ENCODE measurements at regions not wholly inside any gene's neighbourhood (a gene's known extent, or its start where the extent isn't known, plus 50 kb on each side); places are given as distances from the start of the nearest gene placed in this dataset.

DNA sequence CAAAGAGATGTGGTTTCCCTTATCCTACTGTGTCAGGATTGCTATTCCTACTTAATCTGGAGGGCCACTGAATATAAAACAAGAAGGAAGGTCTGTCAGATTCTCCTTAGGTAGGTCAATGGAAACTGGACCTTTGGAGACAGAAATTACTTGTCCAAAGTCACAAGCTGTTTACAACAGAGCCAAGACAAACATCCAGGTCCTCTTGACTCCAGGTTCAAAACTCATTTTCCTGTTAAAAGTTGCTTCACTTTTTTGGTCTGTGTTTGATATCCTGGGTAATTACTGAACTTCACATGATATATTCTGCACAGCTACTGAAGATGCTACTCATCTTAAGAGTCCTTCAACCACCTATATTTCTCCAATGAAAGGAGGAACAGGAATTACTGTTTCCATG, 81.2 kb upstream of the ARHGAP32 start:
- no peak for DNase-seq (ENCODE audit: low read depth in 2 of 2)
- peaks cover 2% of the 10 kb centered on the region for H3K4me1 ChIP-seq (ENCODE audit: control insufficient read depth, extremely low read depth, insufficient read depth, low read length)
- H2AFZ ChIP-seq (ENCODE audit: low read length): no peak overlapping the region
- peaks cover 3% of the 10 kb centered on the region for H3K79me2 ChIP-seq (ENCODE audit: control insufficient read depth, insufficient read depth, low read length)
- H4K20me1 ChIP-seq (ENCODE audit: control insufficient read depth, extremely low read depth, insufficient read depth, low read length): no peaks in the 10 kb centered on the region
- H3K27ac ChIP-seq (ENCODE audit: insufficient read depth, low read length): no peak overlapping the region
- no peaks in the 10 kb centered on the region for H3K9me3 ChIP-seq (ENCODE audit: control insufficient read depth, insufficient read depth, low read depth, low read length)
- H3K4me3 ChIP-seq (replicated peaks in 1 of 4; ENCODE audit: control extremely low read depth in 1 of 4, insufficient read depth in 1 of 4, low read depth in 3 of 4, low read length in 4 of 4): no peak overlapping the region
- no peaks in the 10 kb centered on the region for H3K36me3 ChIP-seq (ENCODE audit: control insufficient read depth, insufficient read depth, low read length)
- no peak overlapping the region for H3K4me2 ChIP-seq (ENCODE audit: extremely low read depth, insufficient read depth, low read length)
- H3K9ac ChIP-seq (ENCODE audit: insufficient read depth, low read length): no peak overlapping the region
- TF ChIP-seq, protein P1, sequence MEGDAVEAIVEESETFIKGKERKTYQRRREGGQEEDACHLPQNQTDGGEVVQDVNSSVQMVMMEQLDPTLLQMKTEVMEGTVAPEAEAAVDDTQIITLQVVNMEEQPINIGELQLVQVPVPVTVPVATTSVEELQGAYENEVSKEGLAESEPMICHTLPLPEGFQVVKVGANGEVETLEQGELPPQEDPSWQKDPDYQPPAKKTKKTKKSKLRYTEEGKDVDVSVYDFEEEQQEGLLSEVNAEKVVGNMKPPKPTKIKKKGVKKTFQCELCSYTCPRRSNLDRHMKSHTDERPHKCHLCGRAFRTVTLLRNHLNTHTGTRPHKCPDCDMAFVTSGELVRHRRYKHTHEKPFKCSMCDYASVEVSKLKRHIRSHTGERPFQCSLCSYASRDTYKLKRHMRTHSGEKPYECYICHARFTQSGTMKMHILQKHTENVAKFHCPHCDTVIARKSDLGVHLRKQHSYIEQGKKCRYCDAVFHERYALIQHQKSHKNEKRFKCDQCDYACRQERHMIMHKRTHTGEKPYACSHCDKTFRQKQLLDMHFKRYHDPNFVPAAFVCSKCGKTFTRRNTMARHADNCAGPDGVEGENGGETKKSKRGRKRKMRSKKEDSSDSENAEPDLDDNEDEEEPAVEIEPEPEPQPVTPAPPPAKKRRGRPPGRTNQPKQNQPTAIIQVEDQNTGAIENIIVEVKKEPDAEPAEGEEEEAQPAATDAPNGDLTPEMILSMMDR (conservative IDR thresholded peaks at IDR 0.05 in 1 of 2, IDR thresholded peaks at IDR 0.05 in 1 of 2; ENCODE audit: low read depth in 1 of 2, low read length in 2 of 2): no peak
- no peak for TF ChIP-seq EZH2 (IDR thresholded peaks at IDR 0.05; ENCODE audit: low read length, missing control alignments)
- no peaks in the 10 kb centered on the region for H3K27me3 ChIP-seq (ENCODE audit: control insufficient read depth, insufficient read depth, low read length)

GRCh38 chr11:129271030-129271429, 78.9 kb upstream of the ARHGAP32 start:
- Histone ChIP-seq H3K36me3 (ENCODE audit: control insufficient read depth, insufficient read depth, low read length) (no peaks in the 10 kb centered on the region), H3K9ac (ENCODE audit: insufficient read depth, low read length) (no peak overlapping the region), H3K27ac (ENCODE audit: insufficient read depth, low read length) (no peak overlapping the region), H3K4me3 (replicated peaks in 1 of 4; ENCODE audit: control extremely low read depth in 1 of 4, insufficient read depth in 1 of 4, low read depth in 3 of 4, low read length in 4 of 4) (no peak overlapping the region), H2AFZ (ENCODE audit: low read length) (no peak overlapping the region), H3K4me1 (ENCODE audit: control insufficient read depth, extremely low read depth, insufficient read depth, low read length) (no peaks in the 10 kb centered on the region), H3K9me3 (ENCODE audit: control insufficient read depth, insufficient read depth, low read depth, low read length) (no peaks in the 10 kb centered on the region), H4K20me1 (ENCODE audit: control insufficient read depth, extremely low read depth, insufficient read depth, low read length) (no peaks in the 10 kb centered on the region), H3K27me3 (ENCODE audit: control insufficient read depth, insufficient read depth, low read length) (no peaks in the 10 kb centered on the region), H3K79me2 (ENCODE audit: control insufficient read depth, insufficient read depth, low read length) (no peaks in the 10 kb centered on the region), H3K4me2 (ENCODE audit: extremely low read depth, insufficient read depth, low read length) (no peak overlapping the region)
- TF ChIP-seq, protein P1 (conservative IDR thresholded peaks at IDR 0.05 in 1 of 2, IDR thresholded peaks at IDR 0.05 in 1 of 2; ENCODE audit: low read depth in 1 of 2, low read length in 2 of 2): no peak
- no peak for TF ChIP-seq EZH2 (IDR thresholded peaks at IDR 0.05; ENCODE audit: low read length, missing control alignments)
- no peak for DNase-seq (ENCODE audit: low read depth in 2 of 2)

DNA sequence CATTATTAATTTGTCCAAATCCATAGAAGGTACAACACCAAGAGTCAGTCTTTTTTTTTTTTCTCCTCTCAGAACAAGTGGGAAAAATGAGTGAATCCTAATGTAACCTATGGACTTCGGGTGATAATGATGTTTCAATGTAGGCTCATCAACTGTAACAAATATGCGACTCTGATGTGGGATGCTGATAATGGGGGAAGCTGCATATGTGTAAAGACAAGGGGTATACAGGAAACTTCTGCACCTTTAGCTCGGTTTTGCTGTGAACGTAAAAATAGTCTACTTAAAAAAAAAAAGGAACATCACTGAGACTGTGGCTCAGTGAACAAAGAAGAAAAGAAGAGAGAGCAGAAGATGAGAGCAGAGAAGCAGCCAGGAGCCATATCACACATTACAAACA, 78.3 kb upstream of the ARHGAP32 start:
- Histone ChIP-seq H3K79me2 (ENCODE audit: control insufficient read depth, insufficient read depth, low read length) (no peaks in the 10 kb centered on the region), H3K36me3 (ENCODE audit: control insufficient read depth, insufficient read depth, low read length) (no peaks in the 10 kb centered on the region), H3K27me3 (ENCODE audit: control insufficient read depth, insufficient read depth, low read length) (no peaks in the 10 kb centered on the region), H3K27ac (ENCODE audit: insufficient read depth, low read length) (no peak overlapping the region), H3K4me2 (ENCODE audit: extremely low read depth, insufficient read depth, low read length) (no peak overlapping the region), H3K9ac (ENCODE audit: insufficient read depth, low read length) (no peak overlapping the region), H3K9me3 (ENCODE audit: control insufficient read depth, insufficient read depth, low read depth, low read length) (no peaks in the 10 kb centered on the region), H3K4me1 (ENCODE audit: control insufficient read depth, extremely low read depth, insufficient read depth, low read length) (no peaks in the 10 kb centered on the region), H4K20me1 (ENCODE audit: control insufficient read depth, extremely low read depth, insufficient read depth, low read length) (no peaks in the 10 kb centered on the region), H3K4me3 (replicated peaks in 1 of 4; ENCODE audit: control extremely low read depth in 1 of 4, insufficient read depth in 1 of 4, low read depth in 3 of 4, low read length in 4 of 4) (no peak overlapping the region), H2AFZ (ENCODE audit: low read length) (no peak overlapping the region)
- TF ChIP-seq, protein P1 (conservative IDR thresholded peaks at IDR 0.05 in 1 of 2, IDR thresholded peaks at IDR 0.05 in 1 of 2; ENCODE audit: low read depth in 1 of 2, low read length in 2 of 2): no peak
- TF ChIP-seq EZH2 (IDR thresholded peaks at IDR 0.05; ENCODE audit: low read length, missing control alignments): no peak
- DNase-seq (ENCODE audit: low read depth in 2 of 2): no peak
